CD1c-positive myeloid dendritic cell (primary cell): ENCODE measurements at regions not wholly inside any gene's neighbourhood (a gene's known extent, or its start where the extent isn't known, plus 50 kb on each side); places are given as distances from the start of the nearest gene placed in this dataset.
"Not testable (repeated sequence)": the region's sequence is repeated elsewhere in the genome, so short reads cannot be mapped to it uniquely, and the experiment has no call there.

Experiments
- DNase-seq: peaks from one replicate; pipeline ENCODE4 v3.0.0-alpha.2; 2016; ENCODE audit errors: extremely low spot score

GRCh38 chr12:96085475-96085874 lies 50.1 kb upstream of the LTA4H start:
- DNase-seq, result no peak

GRCh38 chr12:96086190-96086589 lies 50.8 kb upstream of the LTA4H start:
- not testable (repeated sequence) for DNase-seq

GRCh38 chr12:96091833-96092232 lies 56.4 kb upstream of the LTA4H start:
- DNase-seq, result no peak

GRCh38 chr12:96093543-96094196 lies 58.3 kb upstream of the LTA4H start:
- no peak for DNase-seq

- peak; percentile 8 for DNase-seq
These were observed 58.8 kb upstream of the LTA4H start for GRCh38 chr12:96094201-96094600.

- DNase-seq, result no peak
These were observed 63.2 kb upstream of the LTA4H start for GRCh38 chr12:96098631-96099030.

- no peak for DNase-seq
These were observed 64.0 kb upstream of the LTA4H start for GRCh38 chr12:96099421-96099820.

- DNase-seq, result peak; percentile 18
These were observed 64.6 kb upstream of the LTA4H start for GRCh38 chr12:96099986-96100385.

GRCh38 chr12:96101806-96102205 lies 66.4 kb upstream of the LTA4H start:
- DNase-seq, result no peak

GRCh38 chr12:96103067-96103644 lies 67.8 kb upstream of the LTA4H start:
- DNase-seq, result no peak

- DNase-seq, result no peak
These were observed 69.2 kb upstream of the LTA4H start for GRCh38 chr12:96104566-96104965.

GRCh38 chr12:96106137-96106536 lies 70.8 kb upstream of the LTA4H start:
- no peak for DNase-seq

- no peak for DNase-seq
These were observed 71.8 kb upstream of the LTA4H start for GRCh38 chr12:96107236-96107635.

- peak; percentile 44 for DNase-seq
These were observed 72.9 kb upstream of the LTA4H start for GRCh38 chr12:96108321-96108720.

GRCh38 chr12:96108941-96109340 lies 73.6 kb upstream of the LTA4H start:
- not testable (repeated sequence) for DNase-seq

GRCh38 chr12:96112733-96113132 lies 77.3 kb upstream of the LTA4H start:
- DNase-seq, result no peak

- no peak for DNase-seq
These were observed 76.7 kb upstream of the ELK3 start for GRCh38 chr12:96117460-96117859.

GRCh38 chr12:96120359-96121100 lies 73.6 kb upstream of the ELK3 start:
- DNase-seq, result peak; percentile 83

- peak; percentile 87 for DNase-seq
These were observed 72.9 kb upstream of the ELK3 start for GRCh38 chr12:96121271-96121711.

- not testable (repeated sequence) for DNase-seq
These were observed 65.9 kb upstream of the ELK3 start for GRCh38 chr12:96128292-96128691.

GRCh38 chr12:96130396-96131059 lies 63.6 kb upstream of the ELK3 start:
- DNase-seq, result no peak

GRCh38 chr12:96131230-96131788 lies 62.9 kb upstream of the ELK3 start:
- no peak for DNase-seq
